ENCODE measurements at regions not wholly inside any gene's neighbourhood (a gene's known extent, or its start where the extent isn't known, plus 50 kb on each side); places are given as distances from the start of the nearest gene placed in this dataset.

DNA sequence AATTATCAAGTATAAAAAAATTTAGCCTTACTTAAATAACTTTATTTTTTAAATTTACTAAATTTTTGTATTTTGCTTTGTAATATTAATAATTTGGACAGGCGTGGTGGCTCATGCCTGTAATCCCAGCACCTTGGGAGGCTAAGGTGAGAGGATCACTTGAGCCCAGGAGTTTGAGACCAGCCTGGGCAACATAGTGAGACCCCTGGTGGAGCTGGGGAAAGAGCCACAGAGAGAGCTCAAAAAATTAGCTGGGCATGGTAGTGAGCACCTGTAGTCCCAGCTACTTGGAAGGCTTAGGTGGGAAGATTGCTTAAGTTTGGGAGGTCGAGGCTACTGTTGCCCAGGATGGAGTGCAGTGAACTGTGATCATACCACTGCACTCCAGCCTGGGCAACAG, 143.5 kb downstream of the B3GNT2 start:
- TF ChIP-seq, protein P1, sequence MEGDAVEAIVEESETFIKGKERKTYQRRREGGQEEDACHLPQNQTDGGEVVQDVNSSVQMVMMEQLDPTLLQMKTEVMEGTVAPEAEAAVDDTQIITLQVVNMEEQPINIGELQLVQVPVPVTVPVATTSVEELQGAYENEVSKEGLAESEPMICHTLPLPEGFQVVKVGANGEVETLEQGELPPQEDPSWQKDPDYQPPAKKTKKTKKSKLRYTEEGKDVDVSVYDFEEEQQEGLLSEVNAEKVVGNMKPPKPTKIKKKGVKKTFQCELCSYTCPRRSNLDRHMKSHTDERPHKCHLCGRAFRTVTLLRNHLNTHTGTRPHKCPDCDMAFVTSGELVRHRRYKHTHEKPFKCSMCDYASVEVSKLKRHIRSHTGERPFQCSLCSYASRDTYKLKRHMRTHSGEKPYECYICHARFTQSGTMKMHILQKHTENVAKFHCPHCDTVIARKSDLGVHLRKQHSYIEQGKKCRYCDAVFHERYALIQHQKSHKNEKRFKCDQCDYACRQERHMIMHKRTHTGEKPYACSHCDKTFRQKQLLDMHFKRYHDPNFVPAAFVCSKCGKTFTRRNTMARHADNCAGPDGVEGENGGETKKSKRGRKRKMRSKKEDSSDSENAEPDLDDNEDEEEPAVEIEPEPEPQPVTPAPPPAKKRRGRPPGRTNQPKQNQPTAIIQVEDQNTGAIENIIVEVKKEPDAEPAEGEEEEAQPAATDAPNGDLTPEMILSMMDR (IDR thresholded peaks at IDR 0.05; ENCODE audit: poor library complexity, severe bottlenecking), result no peak
- no peak for TF ChIP-seq RAD21 (conservative IDR thresholded peaks at IDR 0.05)
- no peak for TF ChIP-seq EP300 (conservative IDR thresholded peaks at IDR 0.05; ENCODE audit: poor library complexity, severe bottlenecking)
- TF ChIP-seq POLR2AphosphoS5 (IDR thresholded peaks at IDR 0.05), result no peak
- no peak for TF ChIP-seq EZH2 (IDR thresholded peaks at IDR 0.05; ENCODE audit: borderline replicate concordance, insufficient read depth, low read length, poor library complexity, severe bottlenecking)
- no peak for TF ChIP-seq TAF1 (IDR thresholded peaks at IDR 0.05; ENCODE audit: low read depth)
- TF ChIP-seq, protein P2, sequence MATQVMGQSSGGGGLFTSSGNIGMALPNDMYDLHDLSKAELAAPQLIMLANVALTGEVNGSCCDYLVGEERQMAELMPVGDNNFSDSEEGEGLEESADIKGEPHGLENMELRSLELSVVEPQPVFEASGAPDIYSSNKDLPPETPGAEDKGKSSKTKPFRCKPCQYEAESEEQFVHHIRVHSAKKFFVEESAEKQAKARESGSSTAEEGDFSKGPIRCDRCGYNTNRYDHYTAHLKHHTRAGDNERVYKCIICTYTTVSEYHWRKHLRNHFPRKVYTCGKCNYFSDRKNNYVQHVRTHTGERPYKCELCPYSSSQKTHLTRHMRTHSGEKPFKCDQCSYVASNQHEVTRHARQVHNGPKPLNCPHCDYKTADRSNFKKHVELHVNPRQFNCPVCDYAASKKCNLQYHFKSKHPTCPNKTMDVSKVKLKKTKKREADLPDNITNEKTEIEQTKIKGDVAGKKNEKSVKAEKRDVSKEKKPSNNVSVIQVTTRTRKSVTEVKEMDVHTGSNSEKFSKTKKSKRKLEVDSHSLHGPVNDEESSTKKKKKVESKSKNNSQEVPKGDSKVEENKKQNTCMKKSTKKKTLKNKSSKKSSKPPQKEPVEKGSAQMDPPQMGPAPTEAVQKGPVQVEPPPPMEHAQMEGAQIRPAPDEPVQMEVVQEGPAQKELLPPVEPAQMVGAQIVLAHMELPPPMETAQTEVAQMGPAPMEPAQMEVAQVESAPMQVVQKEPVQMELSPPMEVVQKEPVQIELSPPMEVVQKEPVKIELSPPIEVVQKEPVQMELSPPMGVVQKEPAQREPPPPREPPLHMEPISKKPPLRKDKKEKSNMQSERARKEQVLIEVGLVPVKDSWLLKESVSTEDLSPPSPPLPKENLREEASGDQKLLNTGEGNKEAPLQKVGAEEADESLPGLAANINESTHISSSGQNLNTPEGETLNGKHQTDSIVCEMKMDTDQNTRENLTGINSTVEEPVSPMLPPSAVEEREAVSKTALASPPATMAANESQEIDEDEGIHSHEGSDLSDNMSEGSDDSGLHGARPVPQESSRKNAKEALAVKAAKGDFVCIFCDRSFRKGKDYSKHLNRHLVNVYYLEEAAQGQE (IDR thresholded peaks at IDR 0.05; ENCODE audit: borderline replicate concordance), result no peak
- no peak for TF ChIP-seq SMC3 (conservative IDR thresholded peaks at IDR 0.05; ENCODE audit: poor library complexity)
